ENCODE measurements at regions not wholly inside any gene's neighbourhood (a gene's known extent, or its start where the extent isn't known, plus 50 kb on each side); places are given as distances from the start of the nearest gene placed in this dataset.

- DNase-seq (ENCODE audit: low read depth) = no peak
- no peak for TF ChIP-seq CTCF (conservative IDR thresholded peaks at IDR 0.05; ENCODE audit: low read depth, low read length)
- H3K4me3 ChIP-seq (ENCODE audit: low read depth, low read length) = no peak overlapping the region
Observed at GRCh38 chr6:21382821-21383449, 210.6 kb upstream of the SOX4 start.

- H3K4me3 ChIP-seq (ENCODE audit: low read depth, low read length) = no peak overlapping the region
- TF ChIP-seq CTCF (conservative IDR thresholded peaks at IDR 0.05; ENCODE audit: low read depth, low read length) = no peak
- DNase-seq (ENCODE audit: low read depth) = no peak
Observed at GRCh38 chr6:21383450-21384085, 210.0 kb upstream of the SOX4 start.

- no peak overlapping the region for H3K4me3 ChIP-seq (ENCODE audit: low read depth, low read length)
- no peak for TF ChIP-seq CTCF (conservative IDR thresholded peaks at IDR 0.05; ENCODE audit: low read depth, low read length)
- DNase-seq (ENCODE audit: low read depth) = peak; percentile 86
Observed at GRCh38 chr6:21384216-21384615, 209.3 kb upstream of the SOX4 start.

- DNase-seq (ENCODE audit: low read depth) = peak; percentile 26
- no peak for TF ChIP-seq CTCF (conservative IDR thresholded peaks at IDR 0.05; ENCODE audit: low read depth, low read length)
- no peak overlapping the region for H3K4me3 ChIP-seq (ENCODE audit: low read depth, low read length)
Observed at GRCh38 chr6:21386744-21387143, 206.8 kb upstream of the SOX4 start.

GRCh38 chr6:21390532-21391213 lies 202.9 kb upstream of the SOX4 start:
- DNase-seq (ENCODE audit: low read depth) = no peak
- H3K4me3 ChIP-seq (ENCODE audit: low read depth, low read length) = no peak overlapping the region
- no peak for TF ChIP-seq CTCF (conservative IDR thresholded peaks at IDR 0.05; ENCODE audit: low read depth, low read length)

GRCh38 chr6:21392177-21392576 lies 201.4 kb upstream of the SOX4 start:
- no peak for DNase-seq (ENCODE audit: low read depth)
- H3K4me3 ChIP-seq (ENCODE audit: low read depth, low read length) = no peak overlapping the region
- no peak for TF ChIP-seq CTCF (conservative IDR thresholded peaks at IDR 0.05; ENCODE audit: low read depth, low read length)

Data from choroid plexus epithelial cell (primary cell).